ENCODE measurements at regions not wholly inside any gene's neighbourhood (a gene's known extent, or its start where the extent isn't known, plus 50 kb on each side); places are given as distances from the start of the nearest gene placed in this dataset.

DNA sequence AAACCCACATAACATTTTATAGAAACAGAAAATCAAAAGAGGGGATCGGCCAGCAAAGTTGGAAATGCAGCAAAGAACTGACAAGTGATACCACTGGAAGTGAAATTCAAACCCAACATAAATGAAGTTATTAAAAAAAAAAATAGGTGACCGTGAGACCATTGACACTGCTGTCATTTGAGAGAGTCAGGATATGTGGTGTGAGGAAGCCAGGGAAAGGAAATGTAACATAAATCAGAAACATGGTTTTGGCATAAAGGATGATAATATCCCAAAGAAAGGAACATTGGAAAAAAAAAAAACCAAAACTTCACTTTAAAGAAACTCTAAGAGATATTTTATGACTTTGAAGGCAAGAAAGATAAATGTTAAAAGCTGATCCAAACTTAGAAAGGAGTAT is 312.4 kb upstream of the PIK3R1 start:
- no peaks in the 10 kb centered on the region for H3K79me2 ChIP-seq (ENCODE audit: control insufficient read depth, insufficient read depth, low read length)
- POLR2A ChIA-PET, result no interaction called here
- H3K4me3 ChIP-seq (replicated peaks in 1 of 3; ENCODE audit: insufficient read depth in 1 of 3, low read depth in 1 of 3, low read length in 3 of 3), result no peak overlapping the region
- BruUV-seq (replicated peaks), result no TSS peak
- H3K9me3 ChIP-seq (replicated peaks; ENCODE audit: control insufficient read depth, insufficient read depth, low read length), result no peaks in the 10 kb centered on the region
- H4K20me1 ChIP-seq (replicated peaks; ENCODE audit: control insufficient read depth, extremely low read depth, insufficient read depth, low read length), result no peaks in the 10 kb centered on the region
- H3K27me3 ChIP-seq (ENCODE audit: control insufficient read depth in 2 of 2, insufficient read depth in 2 of 2, low read length in 2 of 2), result peaks cover 0 to 3% of the 10 kb centered on the region in 2 experiments
- H3K27ac ChIP-seq (ENCODE audit: insufficient read depth, low read depth, low read length), result no peak overlapping the region
- no peak overlapping the region for H3K9ac ChIP-seq (replicated peaks; ENCODE audit: extremely low read depth, insufficient read depth, low read length)
- no peak overlapping the region for H3K4me2 ChIP-seq (ENCODE audit: insufficient read depth, low read length)
- intact Hi-C loops (cut with micrococcal nuclease), result no loop called here
- dilution Hi-C loops (cut with MboI; ENCODE audit: extremely low pct_ligation_motif_present, low sequenced_read_pairs), result no loop called here
- no peak for TF ChIP-seq EZH2 (IDR thresholded peaks at IDR 0.05; ENCODE audit: borderline replicate concordance, low read depth, low read length, severe bottlenecking)
- no peak for TF ChIP-seq JUN (IDR thresholded peaks at IDR 0.05; ENCODE audit: borderline replicate concordance, insufficient read depth, insufficient read length, low read depth)
- TF ChIP-seq POLR2A (IDR thresholded peaks at IDR 0.05; ENCODE audit: low read depth, low read length), result no peak
- no peak for TF ChIP-seq FOS (IDR thresholded peaks at IDR 0.05; ENCODE audit: borderline replicate concordance, insufficient read depth, low read length)
- TF ChIP-seq GATA2 (IDR thresholded peaks at IDR 0.05; ENCODE audit: insufficient read depth, insufficient read length, low read depth, low read length), result no peak
- TF ChIP-seq, protein P1, sequence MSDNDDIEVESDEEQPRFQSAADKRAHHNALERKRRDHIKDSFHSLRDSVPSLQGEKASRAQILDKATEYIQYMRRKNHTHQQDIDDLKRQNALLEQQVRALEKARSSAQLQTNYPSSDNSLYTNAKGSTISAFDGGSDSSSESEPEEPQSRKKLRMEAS (IDR thresholded peaks at IDR 0.05; ENCODE audit: insufficient read depth, insufficient read length), result no peak
- TF ChIP-seq MYC (IDR thresholded peaks at IDR 0.05; ENCODE audit: low read depth, low read length), result no peak
- TF ChIP-seq, protein P2, sequence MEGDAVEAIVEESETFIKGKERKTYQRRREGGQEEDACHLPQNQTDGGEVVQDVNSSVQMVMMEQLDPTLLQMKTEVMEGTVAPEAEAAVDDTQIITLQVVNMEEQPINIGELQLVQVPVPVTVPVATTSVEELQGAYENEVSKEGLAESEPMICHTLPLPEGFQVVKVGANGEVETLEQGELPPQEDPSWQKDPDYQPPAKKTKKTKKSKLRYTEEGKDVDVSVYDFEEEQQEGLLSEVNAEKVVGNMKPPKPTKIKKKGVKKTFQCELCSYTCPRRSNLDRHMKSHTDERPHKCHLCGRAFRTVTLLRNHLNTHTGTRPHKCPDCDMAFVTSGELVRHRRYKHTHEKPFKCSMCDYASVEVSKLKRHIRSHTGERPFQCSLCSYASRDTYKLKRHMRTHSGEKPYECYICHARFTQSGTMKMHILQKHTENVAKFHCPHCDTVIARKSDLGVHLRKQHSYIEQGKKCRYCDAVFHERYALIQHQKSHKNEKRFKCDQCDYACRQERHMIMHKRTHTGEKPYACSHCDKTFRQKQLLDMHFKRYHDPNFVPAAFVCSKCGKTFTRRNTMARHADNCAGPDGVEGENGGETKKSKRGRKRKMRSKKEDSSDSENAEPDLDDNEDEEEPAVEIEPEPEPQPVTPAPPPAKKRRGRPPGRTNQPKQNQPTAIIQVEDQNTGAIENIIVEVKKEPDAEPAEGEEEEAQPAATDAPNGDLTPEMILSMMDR (IDR thresholded peaks at IDR 0.05; ENCODE audit: extremely low read depth in 1 of 2, insufficient read depth in 1 of 2, low read depth in 1 of 2, low read length in 2 of 2), result no peak
- no peaks in the 10 kb centered on the region for H3K9me1 ChIP-seq (replicated peaks; ENCODE audit: control insufficient read depth, extremely low read depth, insufficient read depth, low read length)
- FAIRE-seq, result no peak
- CTCF ChIA-PET, result no interaction called here
- no peak for DNase-seq (ENCODE audit: low read depth, low spot score)
- no peaks in the 10 kb centered on the region for H3K36me3 ChIP-seq (ENCODE audit: control insufficient read depth in 2 of 2, extremely low read depth in 1 of 2, insufficient read depth in 2 of 2, low read length in 2 of 2)
- H3K4me1 ChIP-seq (ENCODE audit: control insufficient read depth, extremely low read depth, insufficient read depth, low read length), result no peaks in the 10 kb centered on the region
- H2AFZ ChIP-seq (ENCODE audit: low read depth, low read length), result no peak overlapping the region

Measured in endothelial cell of umbilical vein (primary cell).